HTR-8/SVneo (cell line): ENCODE measurements at regions not wholly inside any gene's neighbourhood (a gene's known extent, or its start where the extent isn't known, plus 50 kb on each side); places are given as distances from the start of the nearest gene placed in this dataset.
"Not testable (repeated sequence)": the region's sequence is repeated elsewhere in the genome, so short reads cannot be mapped to it uniquely, and the experiment has no call there.

Experiments used
- DNase-seq: peaks from one replicate; pipeline ENCODE4 v3.0.0; 2011; ENCODE audit warnings: low spot score, mixed read lengths; ENCODE audit not compliant: insufficient read length
- FAIRE-seq: peaks from 2 replicates; lab custom pipeline; 2011; peaks lifted over from hg19 to GRCh38; lab: Jason Lieb, UNC

GRCh38 chr6:4258733-4259132 is 123.4 kb upstream of the ECI2 start:
- no peak for FAIRE-seq

GRCh38 chr6:4256969-4257368 is 121.6 kb upstream of the ECI2 start:
- FAIRE-seq (no peak), DNase-seq (no peak)

More at GRCh38 chr6:4258733-4259132, 123.4 kb upstream of the ECI2 start:
- DNase-seq = no peak

DNA sequence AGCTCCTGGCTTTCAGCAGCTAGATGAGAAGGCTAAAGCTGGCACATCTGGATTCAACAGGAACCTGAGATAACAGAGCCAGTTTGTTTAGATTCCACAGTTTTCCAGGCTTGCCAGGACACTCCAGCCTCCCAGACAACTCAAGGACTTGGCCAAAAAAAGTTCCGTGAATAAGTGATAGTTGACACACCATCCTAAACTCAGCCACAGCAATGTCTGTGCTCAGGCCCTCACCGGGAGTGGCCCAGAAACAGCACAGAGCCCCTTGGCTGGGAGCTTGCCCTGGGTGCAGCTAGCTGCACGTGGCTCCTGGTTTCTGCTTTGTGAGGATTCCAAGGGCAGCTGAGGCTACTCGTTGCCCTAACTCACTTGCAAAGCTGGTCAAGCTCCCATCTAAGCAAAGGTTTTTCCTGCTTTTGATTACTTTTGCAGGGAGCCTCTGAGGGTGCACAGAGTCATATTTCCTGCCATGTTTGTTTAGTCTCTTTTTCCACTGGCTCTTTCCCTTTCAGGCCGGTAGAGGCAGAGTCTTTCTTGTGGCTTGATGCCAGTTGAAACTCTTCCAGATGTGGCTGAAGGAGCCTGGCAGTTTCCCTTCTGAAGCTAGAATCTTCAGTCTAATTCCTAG is 118.3 kb upstream of the ECI2 start:
- DNase-seq (peak; percentile 29), FAIRE-seq (no peak)

DNA sequence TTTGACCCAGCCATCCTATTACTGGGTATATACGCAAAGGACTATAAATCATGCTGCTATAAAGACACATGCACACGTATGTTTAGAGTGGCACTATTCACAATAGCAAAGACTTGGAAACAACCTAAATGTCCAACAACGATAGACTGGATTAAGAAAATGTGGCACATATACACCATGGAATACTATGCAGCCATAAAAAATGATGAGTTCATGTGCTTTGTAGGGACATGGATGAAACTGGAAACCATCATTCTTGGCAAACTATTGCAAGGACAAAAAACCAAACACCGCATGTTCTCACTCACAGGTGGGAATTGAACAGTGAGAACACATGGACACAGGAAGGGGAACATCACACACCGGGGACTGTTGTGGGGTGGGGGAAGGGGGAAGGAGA is 117.1 kb upstream of the ECI2 start:
- not testable (repeated sequence) for DNase-seq, FAIRE-seq

GRCh38 chr6:4250645-4251044 is 115.3 kb upstream of the ECI2 start:
- FAIRE-seq (no peak), DNase-seq (no peak)

GRCh38 chr6:4243832-4244231 is 108.5 kb upstream of the ECI2 start:
- FAIRE-seq, DNase-seq: not testable (repeated sequence)

DNA sequence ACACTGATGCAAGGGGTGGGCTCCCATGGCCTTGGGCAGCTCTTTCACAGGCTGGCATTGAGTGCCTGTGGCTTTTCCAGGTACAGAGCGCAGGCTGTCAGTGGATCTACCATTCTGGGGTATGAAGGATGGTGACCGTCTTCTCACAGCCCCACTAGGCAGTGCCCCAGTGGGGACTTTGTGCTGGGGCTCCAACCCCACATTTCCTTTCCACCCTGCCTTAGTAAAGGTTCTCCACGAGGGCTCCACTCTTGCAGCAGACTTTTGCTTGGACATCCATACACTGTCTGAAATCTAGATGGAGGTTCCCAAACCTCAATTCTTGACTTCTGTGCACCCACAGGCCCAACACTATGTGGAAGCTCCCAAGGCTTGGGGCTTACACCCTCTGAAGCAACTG is 107.9 kb upstream of the ECI2 start:
- no peak for DNase-seq
- FAIRE-seq = no peak

DNA sequence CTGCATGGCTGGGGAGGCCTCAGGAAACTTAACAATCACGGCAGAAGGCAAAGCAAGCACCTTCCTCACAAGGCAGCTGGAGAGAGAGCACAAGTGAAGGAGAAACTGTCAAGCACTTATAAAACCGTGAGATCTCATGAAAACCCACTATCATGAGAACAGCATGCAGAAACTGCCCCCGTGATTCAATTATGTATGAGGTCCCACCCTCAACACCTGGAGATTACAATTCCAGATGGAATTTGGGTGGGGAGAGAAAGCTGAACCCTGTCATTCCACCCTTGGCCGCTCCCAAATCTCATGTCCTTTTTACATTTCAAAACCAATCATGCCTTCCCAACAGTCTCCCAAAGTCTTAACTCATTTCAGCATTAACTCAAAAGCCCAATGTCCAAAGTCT is 107.2 kb upstream of the ECI2 start:
- FAIRE-seq (no peak), DNase-seq (no peak)

DNA sequence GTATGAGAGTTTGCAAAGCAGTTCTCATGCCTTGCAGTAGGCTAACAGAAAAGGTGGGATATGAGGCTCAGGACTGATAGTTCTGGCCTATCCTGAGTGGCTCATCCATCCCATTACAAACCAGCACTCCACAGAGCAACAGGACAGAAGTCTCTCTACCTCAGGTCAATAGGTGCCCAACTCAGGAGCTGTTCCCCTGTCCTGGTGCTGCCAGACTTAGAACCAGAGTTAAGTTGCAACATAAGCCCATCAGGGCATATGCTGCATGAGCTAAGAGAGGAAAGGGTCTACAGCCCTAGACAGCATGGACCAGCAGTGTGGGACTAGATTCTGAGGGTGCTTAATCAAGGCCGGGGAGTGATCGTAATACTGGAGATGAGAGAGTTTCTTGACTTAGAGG is 104.8 kb upstream of the ECI2 start:
- FAIRE-seq (no peak), DNase-seq (no peak)

DNA sequence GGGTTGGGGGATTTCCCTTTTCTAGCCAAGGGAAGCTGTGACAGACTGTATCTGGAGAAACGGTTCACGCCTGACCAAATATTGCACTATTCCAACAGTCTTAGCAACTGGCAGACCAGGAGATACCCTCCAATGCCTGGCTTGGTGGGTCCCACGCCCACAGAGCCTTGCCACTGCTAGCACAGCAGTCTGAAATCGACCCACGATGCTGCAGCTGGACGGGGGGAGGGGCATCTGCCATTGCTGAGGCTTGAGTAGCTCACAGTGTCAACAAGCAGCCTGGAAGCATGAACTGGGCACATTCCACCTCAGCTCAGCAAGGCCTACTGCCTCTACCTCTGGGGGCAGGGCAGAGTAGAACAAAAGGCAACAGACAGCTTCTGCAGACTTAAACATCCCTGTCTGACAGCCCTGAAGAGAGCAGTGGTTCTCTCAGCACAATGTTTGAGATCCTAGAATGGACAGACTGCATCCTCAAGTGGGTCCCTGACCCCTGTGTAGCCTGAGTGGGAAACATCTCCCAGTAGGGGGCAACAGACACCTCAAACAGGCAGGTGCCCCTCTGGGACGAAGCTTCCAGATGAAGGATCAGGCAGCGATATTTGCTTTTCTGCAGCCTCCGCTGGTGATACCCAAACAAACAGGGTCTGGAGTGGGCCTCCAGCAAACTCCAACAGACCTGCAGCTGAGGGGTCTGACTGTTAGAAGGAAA is 89.9 kb upstream of the ECI2 start:
- FAIRE-seq (no peak), DNase-seq (no peak)

DNA sequence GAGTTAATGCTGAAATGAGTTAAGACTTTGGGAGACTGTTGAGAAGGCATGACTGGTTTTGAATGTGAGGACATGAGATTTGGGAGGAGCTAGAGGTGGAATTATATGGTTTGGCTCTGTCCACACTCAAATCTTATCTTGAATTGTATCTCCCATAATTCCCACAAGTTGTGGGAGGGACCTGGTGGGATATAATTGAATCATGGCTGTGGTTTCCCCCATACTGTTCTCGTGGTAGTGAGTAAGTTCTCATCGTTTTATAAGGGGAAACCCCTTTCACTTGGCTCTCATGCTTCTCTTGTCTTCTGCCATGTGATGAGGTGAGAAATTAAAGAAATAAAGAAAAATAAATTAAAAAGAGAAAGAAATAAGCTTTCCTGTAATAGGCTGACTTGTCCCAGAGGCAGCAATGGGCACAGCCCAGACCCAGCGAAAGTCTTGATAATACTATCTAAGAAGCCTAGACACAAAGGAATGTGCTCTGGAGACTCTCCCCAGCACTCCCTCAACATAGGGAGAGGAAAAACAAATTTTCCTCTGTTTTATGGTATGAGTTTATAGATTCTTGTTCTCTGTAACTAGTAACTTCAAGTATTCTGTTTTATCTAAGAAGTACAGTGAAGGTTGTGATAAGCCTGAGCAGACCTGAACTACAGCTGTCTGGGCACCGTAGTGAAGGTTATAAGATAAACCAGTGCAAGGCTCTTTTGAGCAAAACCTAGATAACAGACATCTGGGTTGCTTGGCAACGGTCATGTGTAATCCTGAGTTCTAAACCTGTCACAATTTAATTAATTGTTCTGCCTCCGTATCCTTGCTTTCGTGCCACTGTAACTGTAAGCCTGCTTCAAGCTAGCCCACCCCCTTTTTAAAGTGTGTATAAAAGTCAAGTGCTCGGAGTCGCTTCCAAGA is 88.9 kb upstream of the ECI2 start:
- DNase-seq (no peak), FAIRE-seq (no peak)

GRCh38 chr6:4220558-4220957 is 85.2 kb upstream of the ECI2 start:
- no peak for DNase-seq
- FAIRE-seq = no peak

DNA sequence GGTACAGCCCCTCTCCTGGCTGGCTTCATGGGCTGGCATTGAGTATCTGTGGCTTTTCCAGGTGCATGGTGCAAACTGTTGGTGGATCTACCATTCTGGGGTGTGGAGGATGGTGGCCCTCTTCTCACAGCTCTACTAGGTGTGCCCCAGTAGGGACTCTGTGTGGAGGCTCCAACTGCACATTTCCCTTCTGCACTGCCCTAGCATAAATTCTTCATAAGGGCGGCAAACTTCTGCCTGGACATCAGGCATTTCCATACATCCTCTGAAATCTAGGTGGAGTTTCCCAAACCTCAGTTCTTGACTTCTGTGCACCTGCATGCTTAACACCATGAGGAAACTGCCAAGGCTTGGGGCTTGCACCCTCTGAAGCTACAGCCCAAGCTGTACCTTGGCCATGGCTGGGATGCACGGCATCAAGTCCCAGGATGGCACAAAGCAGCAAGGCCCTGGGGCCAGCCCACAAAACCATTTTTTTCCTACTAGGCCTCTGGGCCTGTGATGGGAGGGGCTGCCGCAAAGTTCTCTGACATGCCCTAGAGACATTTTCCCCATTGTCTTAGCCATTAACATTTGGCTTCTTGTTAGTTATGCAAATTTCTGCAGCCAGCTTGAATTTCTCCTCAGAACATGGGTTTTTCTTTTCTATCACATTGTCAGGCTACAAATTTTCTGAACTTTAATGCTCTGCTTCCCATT is 83.4 kb upstream of the ECI2 start:
- not testable (repeated sequence) for DNase-seq, FAIRE-seq

DNA sequence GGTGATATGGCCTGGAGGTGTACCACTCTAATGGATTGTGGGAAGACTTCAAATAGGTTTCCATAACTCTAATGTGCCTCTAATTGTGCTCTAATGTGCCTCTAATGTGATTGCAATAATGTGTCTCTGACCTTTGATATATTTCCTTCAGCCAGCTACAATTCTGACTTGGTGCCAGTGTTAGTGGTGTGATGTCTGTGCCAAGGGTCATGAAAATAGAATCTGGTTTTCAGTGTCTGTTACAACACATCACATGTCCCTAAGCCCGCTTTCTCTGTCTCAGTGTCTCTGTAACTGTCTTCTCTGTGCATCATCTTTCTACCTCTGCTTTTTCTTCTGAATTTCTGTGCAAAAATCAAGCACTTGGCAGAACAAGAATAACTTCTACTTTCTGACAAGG is 77.2 kb upstream of the ECI2 start:
- peak; percentile 13 for FAIRE-seq
- DNase-seq = no peak

GRCh38 chr6:4210629-4211419 is 75.4 kb upstream of the ECI2 start:
- DNase-seq = peak; percentile 49

DNA sequence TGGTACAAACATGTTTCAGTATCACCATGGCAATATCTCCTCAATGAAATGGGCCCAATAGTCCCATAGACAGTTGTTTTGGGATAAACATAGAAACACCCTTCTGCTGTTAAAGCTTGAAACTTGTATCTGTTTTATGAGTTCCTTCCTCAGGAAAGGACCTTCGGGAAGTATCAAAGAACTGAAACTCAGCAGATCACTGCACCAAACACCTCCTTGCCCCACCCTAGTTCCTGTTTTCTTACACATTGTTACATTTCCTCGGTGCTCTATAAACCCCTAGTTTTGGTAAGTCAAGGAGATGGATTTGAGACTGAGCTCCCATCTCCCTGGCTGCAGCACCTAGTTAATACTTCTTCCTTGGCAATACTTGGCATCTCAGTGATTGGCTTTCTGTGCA is 73.8 kb upstream of the ECI2 start:
- DNase-seq (no peak), FAIRE-seq (no peak)

More at GRCh38 chr6:4210629-4211419, 75.4 kb upstream of the ECI2 start:
- peak; percentile 69 for FAIRE-seq

- no peak for DNase-seq
- no peak for FAIRE-seq
Measured at GRCh38 chr6:4208158-4208557, 72.8 kb upstream of the ECI2 start.

GRCh38 chr6:4203642-4204417 is 68.5 kb upstream of the ECI2 start:
- DNase-seq, FAIRE-seq: not testable (repeated sequence)

- FAIRE-seq = no peak
Measured at GRCh38 chr6:4192627-4193026, 57.3 kb upstream of the ECI2 start.

More at GRCh38 chr6:4192627-4193026, 57.3 kb upstream of the ECI2 start:
- no peak for DNase-seq
